Activated CD8-positive, alpha-beta memory T cell treated with anti-CD3 and anti-CD28 coated beads, Interleukin-2, amount 10 ng/mL, durations not matched to agents 7 days and 5 days (primary cell): ENCODE measurements at regions not wholly inside any gene's neighbourhood (a gene's known extent, or its start where the extent isn't known, plus 50 kb on each side); places are given as distances from the start of the nearest gene placed in this dataset.

Source experiments
- ATAC-seq: fragments of 150-1000 bp; cut with Tn5 transposase; one replicate; pipeline ENCODE4 v1.10.0; 2021; ENCODE audit warnings: moderate library complexity
- CTCF ChIA-PET: fragments of 350-600 bp; sonication (Branson Sonifier 250); formaldehyde crosslinking; loops from one replicate; lab custom pipeline; 2021; ENCODE audit warnings: antibody characterized with exemption; lab: Charles Lee
- DNase-seq: peaks from one replicate; pipeline ENCODE4 v3.0.0-alpha.2; 2020
- H3K27ac Mint-ChIP-seq: one replicate; pipeline ENCODE4 v1.8.0; 2021; ENCODE audit warnings: mild to moderate bottlenecking, mixed read lengths
- H3K27me3 Mint-ChIP-seq: one replicate; pipeline ENCODE4 v1.8.0; 2021; ENCODE audit warnings: mixed read lengths
- H3K36me3 Mint-ChIP-seq: one replicate; pipeline ENCODE4 v1.8.0; 2021; ENCODE audit warnings: mild to moderate bottlenecking, mixed read lengths
- H3K4me1 Mint-ChIP-seq: one replicate; pipeline ENCODE4 v1.8.0; 2021; ENCODE audit warnings: mixed read lengths
- H3K4me3 Mint-ChIP-seq: one replicate; pipeline ENCODE4 v1.8.0; 2021; ENCODE audit warnings: mild to moderate bottlenecking, moderate library complexity, mixed read lengths
- H3K9me3 Mint-ChIP-seq: one replicate; pipeline ENCODE4 v1.8.0; 2022; ENCODE audit warnings: low read depth, mixed read lengths

GRCh38 chr11:131253142-131253655 lies 117.2 kb upstream of the NTM start:
- CTCF ChIA-PET, result no interaction called here
- Mint-ChIP-seq H3K4me3 (no peak overlapping the region), H3K4me1 (no peaks in the 10 kb centered on the region), H3K27me3 (no peaks in the 10 kb centered on the region), H3K27ac (no peak overlapping the region), H3K9me3 (no peaks in the 10 kb centered on the region), H3K36me3 (no peaks in the 10 kb centered on the region)
- no peak for DNase-seq
- no peak for ATAC-seq

- H3K9me3 Mint-ChIP-seq, result no peaks in the 10 kb centered on the region
- no peak overlapping the region for H3K4me3 Mint-ChIP-seq
- H3K4me1 Mint-ChIP-seq, result no peaks in the 10 kb centered on the region
- no peak overlapping the region for H3K27ac Mint-ChIP-seq
- CTCF ChIA-PET, result no interaction called here
- no peaks in the 10 kb centered on the region for H3K36me3 Mint-ChIP-seq
- no peak for DNase-seq
- no peak for ATAC-seq
- no peaks in the 10 kb centered on the region for H3K27me3 Mint-ChIP-seq
Measured at GRCh38 chr11:131253656-131254151, 116.7 kb upstream of the NTM start.

- DNase-seq (no peak), ATAC-seq (no peak)
- Mint-ChIP-seq H3K27me3 (no peaks in the 10 kb centered on the region), H3K4me1 (no peaks in the 10 kb centered on the region), H3K4me3 (no peak overlapping the region), H3K36me3 (no peaks in the 10 kb centered on the region), H3K27ac (no peak overlapping the region), H3K9me3 (no peaks in the 10 kb centered on the region)
- CTCF ChIA-PET, result no interaction called here
Measured at GRCh38 chr11:131254254-131254653, 116.2 kb upstream of the NTM start.

GRCh38 chr11:131274233-131274632 lies 96.2 kb upstream of the NTM start:
- ATAC-seq (no peak), DNase-seq (no peak)
- no peaks in the 10 kb centered on the region for H3K4me1 Mint-ChIP-seq
- H3K36me3 Mint-ChIP-seq, result no peaks in the 10 kb centered on the region
- H3K27ac Mint-ChIP-seq, result no peak overlapping the region
- no peaks in the 10 kb centered on the region for H3K9me3 Mint-ChIP-seq
- no peaks in the 10 kb centered on the region for H3K27me3 Mint-ChIP-seq
- no peak overlapping the region for H3K4me3 Mint-ChIP-seq
- CTCF ChIA-PET, result no interaction called here

GRCh38 chr11:131275580-131275979 lies 94.8 kb upstream of the NTM start:
- Mint-ChIP-seq H3K9me3 (peaks cover 2% of the 10 kb centered on the region), H3K36me3 (no peaks in the 10 kb centered on the region), H3K27ac (no peak overlapping the region), H3K4me1 (no peaks in the 10 kb centered on the region), H3K4me3 (no peak overlapping the region), H3K27me3 (no peaks in the 10 kb centered on the region)
- DNase-seq, result no peak
- ATAC-seq, result no peak
- CTCF ChIA-PET, result no interaction called here

GRCh38 chr11:131278472-131278871 lies 91.9 kb upstream of the NTM start:
- CTCF ChIA-PET, result no interaction called here
- ATAC-seq (no peak), DNase-seq (no peak)
- Mint-ChIP-seq H3K9me3 (peaks cover 2% of the 10 kb centered on the region), H3K27ac (no peak overlapping the region), H3K27me3 (no peaks in the 10 kb centered on the region), H3K4me3 (no peak overlapping the region), H3K4me1 (no peaks in the 10 kb centered on the region), H3K36me3 (no peaks in the 10 kb centered on the region)

- DNase-seq (no peak), ATAC-seq (no peak)
- H3K4me3 Mint-ChIP-seq, result no peak overlapping the region
- CTCF ChIA-PET, result no interaction called here
- no peak overlapping the region for H3K27ac Mint-ChIP-seq
- H3K9me3 Mint-ChIP-seq, result peaks cover 2% of the 10 kb centered on the region
- H3K36me3 Mint-ChIP-seq, result no peaks in the 10 kb centered on the region
- H3K4me1 Mint-ChIP-seq, result no peaks in the 10 kb centered on the region
- H3K27me3 Mint-ChIP-seq, result no peaks in the 10 kb centered on the region
Measured at GRCh38 chr11:131279654-131280384, 90.6 kb upstream of the NTM start.

GRCh38 chr11:131281316-131281715 lies 89.1 kb upstream of the NTM start:
- H3K36me3 Mint-ChIP-seq, result no peaks in the 10 kb centered on the region
- no peak overlapping the region for H3K27ac Mint-ChIP-seq
- ATAC-seq, result no peak
- CTCF ChIA-PET, result no interaction called here
- peaks cover 2% of the 10 kb centered on the region for H3K9me3 Mint-ChIP-seq
- no peaks in the 10 kb centered on the region for H3K27me3 Mint-ChIP-seq
- H3K4me1 Mint-ChIP-seq, result no peaks in the 10 kb centered on the region
- no peak for DNase-seq
- H3K4me3 Mint-ChIP-seq, result no peak overlapping the region

- ATAC-seq (no peak), DNase-seq (no peak)
- H3K9me3 Mint-ChIP-seq, result peaks cover 2% of the 10 kb centered on the region
- H3K27me3 Mint-ChIP-seq, result no peaks in the 10 kb centered on the region
- CTCF ChIA-PET, result no interaction called here
- no peak overlapping the region for H3K4me3 Mint-ChIP-seq
- no peaks in the 10 kb centered on the region for H3K4me1 Mint-ChIP-seq
- no peak overlapping the region for H3K27ac Mint-ChIP-seq
- no peaks in the 10 kb centered on the region for H3K36me3 Mint-ChIP-seq
Measured at GRCh38 chr11:131284041-131284440, 86.4 kb upstream of the NTM start.

GRCh38 chr11:131288521-131289091 lies 81.8 kb upstream of the NTM start:
- H3K9me3 Mint-ChIP-seq, result no peaks in the 10 kb centered on the region
- no peak overlapping the region for H3K4me3 Mint-ChIP-seq
- H3K36me3 Mint-ChIP-seq, result no peaks in the 10 kb centered on the region
- CTCF ChIA-PET, result no interaction called here
- no peaks in the 10 kb centered on the region for H3K4me1 Mint-ChIP-seq
- DNase-seq, result no peak
- H3K27me3 Mint-ChIP-seq, result no peaks in the 10 kb centered on the region
- no peak for ATAC-seq
- H3K27ac Mint-ChIP-seq, result no peak overlapping the region

GRCh38 chr11:131290185-131290584 lies 80.2 kb upstream of the NTM start:
- ATAC-seq (no peak), DNase-seq (no peak)
- Mint-ChIP-seq H3K4me3 (no peak overlapping the region), H3K27me3 (no peaks in the 10 kb centered on the region), H3K27ac (no peak overlapping the region), H3K9me3 (no peaks in the 10 kb centered on the region), H3K4me1 (no peaks in the 10 kb centered on the region), H3K36me3 (no peaks in the 10 kb centered on the region)
- CTCF ChIA-PET, result no interaction called here

GRCh38 chr11:131295986-131296385 lies 74.4 kb upstream of the NTM start:
- H3K36me3 Mint-ChIP-seq, result no peaks in the 10 kb centered on the region
- CTCF ChIA-PET, result no interaction called here
- ATAC-seq (no peak), DNase-seq (no peak)
- H3K27me3 Mint-ChIP-seq, result peaks cover 2% of the 10 kb centered on the region
- peaks cover 2% of the 10 kb centered on the region for H3K9me3 Mint-ChIP-seq
- no peak overlapping the region for H3K4me3 Mint-ChIP-seq
- H3K27ac Mint-ChIP-seq, result no peak overlapping the region
- H3K4me1 Mint-ChIP-seq, result no peaks in the 10 kb centered on the region

GRCh38 chr11:131297441-131297840 lies 73.0 kb upstream of the NTM start:
- CTCF ChIA-PET, result no interaction called here
- H3K4me1 Mint-ChIP-seq, result no peaks in the 10 kb centered on the region
- no peak overlapping the region for H3K27ac Mint-ChIP-seq
- no peak overlapping the region for H3K4me3 Mint-ChIP-seq
- DNase-seq, result no peak
- peaks cover 2% of the 10 kb centered on the region for H3K9me3 Mint-ChIP-seq
- ATAC-seq, result no peak
- peaks cover 2% of the 10 kb centered on the region for H3K27me3 Mint-ChIP-seq
- no peaks in the 10 kb centered on the region for H3K36me3 Mint-ChIP-seq
